MG63 (cell line): ENCODE measurements at regions not wholly inside any gene's neighbourhood (a gene's known extent, or its start where the extent isn't known, plus 50 kb on each side); places are given as distances from the start of the nearest gene placed in this dataset.

Experiments used
- DNase-seq: peaks from one replicate; pipeline ENCODE4 v3.0.0-alpha.2; 2020
- H3K27me3 ChIP-seq: fragments of 250-450 bp; sonication (Bioruptor Pico); 2 replicates; pipeline ENCODE4 v1.5.1; 2020; ENCODE audit warnings: mild to moderate bottlenecking, moderate library complexity
- H3K36me3 ChIP-seq: fragments of 250-450 bp; sonication (Bioruptor Pico); 2 replicates; pipeline ENCODE4 v1.5.1; 2020; ENCODE audit warnings: mild to moderate bottlenecking, moderate library complexity
- H3K4me3 ChIP-seq: fragments of 250-450 bp; sonication (Bioruptor Pico); 2 replicates; pipeline ENCODE4 v1.5.1; 2020; ENCODE audit warnings: mild to moderate bottlenecking, moderate library complexity
- H3K9me3 ChIP-seq: fragments of 250-450 bp; sonication (Bioruptor Pico); 2 replicates; pipeline ENCODE4 v1.5.1; 2020; ENCODE audit warnings: mild to moderate bottlenecking, moderate library complexity

DNA sequence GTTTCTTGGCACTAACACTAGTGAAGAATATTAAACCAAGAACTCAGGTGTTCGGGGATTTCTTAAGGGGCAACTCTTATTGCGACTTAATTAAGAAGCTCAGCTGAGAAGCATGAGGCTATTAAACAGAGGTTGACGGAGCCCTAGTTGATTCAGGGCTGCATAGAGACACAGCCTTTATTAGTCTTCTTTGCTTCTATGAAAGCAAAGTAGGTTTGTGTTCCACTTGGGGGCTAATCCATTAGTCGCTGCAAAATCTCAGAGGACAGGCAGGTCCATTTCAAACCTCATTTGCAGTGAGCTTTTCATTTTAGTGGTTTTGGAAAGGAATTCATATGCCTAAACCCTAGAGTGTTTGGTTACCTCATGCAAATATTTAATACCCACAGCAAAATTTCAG lies 506.6 kb upstream of the SULF2 start:
- Histone ChIP-seq H3K9me3 (no peaks in the 10 kb centered on the region), H3K27me3 (no peaks in the 10 kb centered on the region), H3K4me3 (no peak overlapping the region), H3K36me3 (no peaks in the 10 kb centered on the region)
- DNase-seq: no peak

GRCh38 chr20:48288930-48289507 lies 503.7 kb upstream of the SULF2 start:
- H3K9me3 ChIP-seq: no peaks in the 10 kb centered on the region

GRCh38 chr20:48287552-48288170 lies 502.4 kb upstream of the SULF2 start:
- no peak for DNase-seq
- no peaks in the 10 kb centered on the region for H3K27me3 ChIP-seq
- H3K4me3 ChIP-seq: no peak overlapping the region
- no peaks in the 10 kb centered on the region for H3K9me3 ChIP-seq
- H3K36me3 ChIP-seq: no peaks in the 10 kb centered on the region

More at GRCh38 chr20:48288930-48289507, 503.7 kb upstream of the SULF2 start:
- no peaks in the 10 kb centered on the region for H3K27me3 ChIP-seq
- no peaks in the 10 kb centered on the region for H3K36me3 ChIP-seq
- no peak for DNase-seq
- no peak overlapping the region for H3K4me3 ChIP-seq

- DNase-seq: no peak
- no peaks in the 10 kb centered on the region for H3K27me3 ChIP-seq
- no peaks in the 10 kb centered on the region for H3K36me3 ChIP-seq
- H3K4me3 ChIP-seq: no peak overlapping the region
- H3K9me3 ChIP-seq: no peaks in the 10 kb centered on the region
These were observed 501.8 kb upstream of the SULF2 start for GRCh38 chr20:48287021-48287494.

DNA sequence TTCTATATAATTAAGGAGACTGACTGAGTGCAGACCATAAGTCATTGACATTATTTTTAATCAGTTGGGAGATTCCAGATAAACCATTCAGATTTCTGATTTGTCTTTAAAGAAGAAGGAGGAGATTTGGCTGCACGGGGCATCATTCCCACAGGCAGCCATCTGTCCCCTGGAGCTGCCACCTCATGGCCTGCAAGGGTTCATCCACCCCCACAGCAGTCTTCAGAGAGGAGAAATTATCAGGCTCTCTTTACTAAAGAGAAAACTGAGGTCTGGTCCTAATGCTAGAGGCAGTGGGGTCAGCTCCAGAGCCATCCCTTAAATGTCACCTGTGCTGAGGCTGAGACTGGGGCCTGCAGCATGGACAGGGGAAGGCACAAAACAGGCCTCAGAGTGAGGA lies 501.3 kb upstream of the SULF2 start:
- Histone ChIP-seq H3K4me3 (no peak overlapping the region), H3K36me3 (no peaks in the 10 kb centered on the region), H3K27me3 (no peaks in the 10 kb centered on the region), H3K9me3 (no peaks in the 10 kb centered on the region)
- no peak for DNase-seq

DNA sequence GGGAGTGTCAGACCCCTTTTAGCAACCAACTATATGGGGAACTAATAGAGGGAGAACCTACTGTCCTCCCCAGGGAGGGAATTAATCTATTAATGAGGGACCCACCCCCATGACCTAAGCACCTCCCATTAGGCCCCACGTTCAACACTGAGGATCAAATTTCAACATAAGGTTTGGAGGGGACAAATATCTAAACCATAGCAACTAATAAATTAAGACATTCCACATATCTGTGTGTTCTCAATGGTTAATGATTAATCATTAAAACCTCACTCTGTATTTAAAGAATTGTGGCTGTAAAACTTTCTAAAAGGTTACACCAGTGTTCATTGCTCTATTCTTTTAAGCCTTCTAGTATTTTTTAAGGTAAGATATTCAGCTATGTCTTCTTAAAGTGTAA lies 500.4 kb upstream of the SULF2 start:
- Histone ChIP-seq H3K9me3 (no peaks in the 10 kb centered on the region), H3K27me3 (no peaks in the 10 kb centered on the region), H3K36me3 (no peaks in the 10 kb centered on the region), H3K4me3 (no peak overlapping the region)
- no peak for DNase-seq

- no peaks in the 10 kb centered on the region for H3K27me3 ChIP-seq
- no peak for DNase-seq
- no peaks in the 10 kb centered on the region for H3K9me3 ChIP-seq
- H3K36me3 ChIP-seq: no peaks in the 10 kb centered on the region
- no peak overlapping the region for H3K4me3 ChIP-seq
These were observed 499.6 kb upstream of the SULF2 start for GRCh38 chr20:48284837-48285236.

DNA sequence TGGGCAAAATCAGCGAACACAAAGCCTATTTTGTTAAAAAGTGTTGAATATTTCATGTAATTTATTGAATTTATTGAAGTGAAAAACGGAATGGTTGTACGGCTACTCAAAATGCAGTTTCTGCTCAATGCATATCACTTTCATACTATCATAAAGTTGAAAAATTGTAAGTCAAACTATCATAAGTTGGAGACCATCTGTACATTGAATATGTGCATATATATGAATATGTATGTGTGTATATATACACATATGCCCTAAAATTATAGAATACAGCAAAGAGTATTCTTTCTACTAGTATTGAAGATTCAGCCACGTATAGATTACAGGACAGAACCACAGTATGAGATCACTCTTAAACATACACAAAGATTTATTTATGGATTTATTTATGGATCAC lies 499.0 kb upstream of the SULF2 start:
- Histone ChIP-seq H3K9me3 (no peaks in the 10 kb centered on the region), H3K4me3 (no peak overlapping the region), H3K36me3 (no peaks in the 10 kb centered on the region), H3K27me3 (no peaks in the 10 kb centered on the region)
- DNase-seq: no peak

DNA sequence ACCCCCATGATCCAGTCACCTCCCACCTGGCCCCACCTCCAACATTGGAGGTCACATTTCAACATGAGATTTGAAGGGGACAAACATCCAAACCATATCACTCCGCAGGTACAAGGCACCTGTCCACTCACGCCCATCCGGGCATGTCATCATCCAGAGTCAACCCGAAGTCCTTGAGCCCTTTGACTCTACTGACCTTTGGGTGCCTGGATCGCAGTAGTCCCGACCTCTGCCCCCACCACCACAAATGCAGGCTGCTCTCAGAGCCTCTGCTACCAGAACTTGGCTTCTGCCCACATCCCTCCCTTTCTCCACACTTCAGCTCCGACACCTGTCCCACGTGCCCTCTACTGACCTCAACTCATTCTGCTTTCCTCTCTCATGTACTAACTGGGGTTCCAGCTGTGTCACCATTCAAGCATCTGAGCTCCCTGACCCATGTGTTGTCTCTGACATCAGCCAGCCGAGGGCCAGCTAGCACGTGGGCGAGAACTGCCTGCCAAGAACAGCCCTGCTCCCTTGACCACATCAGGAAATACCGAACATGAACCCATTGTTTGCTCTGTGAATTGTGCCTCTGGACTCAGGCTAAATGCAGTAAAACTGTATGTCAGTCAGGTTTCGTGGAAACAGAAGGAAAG lies 498.3 kb upstream of the SULF2 start:
- peak; percentile 96 for DNase-seq
- H3K4me3 ChIP-seq: no peak overlapping the region
- no peaks in the 10 kb centered on the region for H3K27me3 ChIP-seq
- H3K36me3 ChIP-seq: no peaks in the 10 kb centered on the region
- H3K9me3 ChIP-seq: no peaks in the 10 kb centered on the region

DNA sequence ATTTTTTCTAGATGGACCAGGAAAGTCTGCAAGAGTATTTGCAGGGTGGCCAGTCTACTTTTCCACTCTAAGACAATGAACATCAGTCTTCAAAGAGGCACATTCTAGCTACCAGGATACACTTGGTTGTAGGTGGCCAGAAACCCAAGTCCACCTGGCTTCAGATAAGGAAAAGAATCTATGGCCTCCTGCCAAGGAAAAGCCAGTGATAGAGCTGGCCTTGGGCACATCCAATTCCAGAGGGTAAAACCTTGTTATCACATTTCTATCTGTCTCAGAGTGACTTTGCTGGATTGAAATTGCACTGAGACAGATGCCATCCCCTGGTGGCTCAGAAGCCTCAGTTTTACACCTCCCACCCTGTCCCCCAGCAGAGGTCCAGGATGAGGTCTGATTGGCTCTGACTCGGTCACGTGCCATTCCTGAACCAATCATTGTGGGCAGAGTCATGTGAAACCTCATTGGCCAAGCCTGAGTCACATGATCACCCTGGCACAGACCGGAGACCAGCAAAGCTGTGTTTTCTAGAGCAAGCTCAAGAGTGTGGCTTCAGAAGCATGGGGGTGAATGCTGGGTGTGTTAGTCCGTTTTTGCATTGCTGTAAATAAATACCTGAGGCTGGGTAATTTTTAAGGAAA lies 497.4 kb upstream of the SULF2 start:
- Histone ChIP-seq H3K27me3 (no peaks in the 10 kb centered on the region), H3K9me3 (no peaks in the 10 kb centered on the region), H3K36me3 (no peaks in the 10 kb centered on the region), H3K4me3 (no peak overlapping the region)
- peak; percentile 13 for DNase-seq

DNA sequence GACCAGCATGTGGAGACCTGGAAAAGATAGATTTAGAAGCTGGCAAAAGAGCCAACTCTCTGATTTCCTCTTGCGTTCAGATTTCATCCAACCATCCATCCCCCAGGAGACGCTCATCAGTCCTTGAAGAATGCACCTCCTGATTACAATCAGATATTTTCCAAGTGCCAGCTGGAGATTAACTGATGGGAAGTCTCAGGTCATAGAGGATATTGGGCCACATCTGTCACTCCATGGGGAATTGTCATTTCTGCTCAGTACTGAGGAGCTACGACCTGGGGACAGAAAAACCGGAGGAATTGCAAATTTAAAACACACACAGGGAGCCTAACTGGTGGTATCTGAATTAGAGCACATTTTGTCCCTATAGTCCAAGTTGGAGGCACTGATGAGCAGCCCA lies 496.2 kb upstream of the SULF2 start:
- no peaks in the 10 kb centered on the region for H3K27me3 ChIP-seq
- H3K9me3 ChIP-seq: no peaks in the 10 kb centered on the region
- no peak for DNase-seq
- H3K36me3 ChIP-seq: no peaks in the 10 kb centered on the region
- H3K4me3 ChIP-seq: no peak overlapping the region

DNA sequence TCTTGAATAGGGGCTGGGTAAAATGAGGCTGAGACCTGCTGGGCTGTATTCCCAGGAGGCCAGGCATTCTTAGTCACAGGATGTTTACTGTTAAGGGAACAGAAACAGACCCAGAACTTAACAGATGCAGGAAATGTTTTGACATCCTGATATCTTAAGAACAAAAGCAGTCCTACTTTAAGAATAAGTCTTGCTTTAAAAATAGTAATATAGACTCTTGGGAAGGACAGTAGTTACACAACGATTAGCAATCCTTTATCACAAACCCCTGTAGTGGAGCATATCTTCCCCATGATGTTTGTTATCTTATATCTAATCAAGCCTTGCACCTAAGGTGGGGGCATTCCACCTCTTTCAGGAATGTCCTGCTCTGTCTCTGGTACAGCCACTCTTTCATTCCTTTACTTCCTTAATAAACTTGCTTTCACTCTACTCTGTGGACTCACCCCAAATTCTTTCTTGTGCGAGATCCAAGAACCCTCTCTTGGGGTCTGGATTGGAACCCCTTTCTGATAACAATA lies 493.7 kb upstream of the SULF2 start:
- no peaks in the 10 kb centered on the region for H3K27me3 ChIP-seq
- no peaks in the 10 kb centered on the region for H3K9me3 ChIP-seq
- no peaks in the 10 kb centered on the region for H3K36me3 ChIP-seq
- no peak for DNase-seq
- no peak overlapping the region for H3K4me3 ChIP-seq

DNA sequence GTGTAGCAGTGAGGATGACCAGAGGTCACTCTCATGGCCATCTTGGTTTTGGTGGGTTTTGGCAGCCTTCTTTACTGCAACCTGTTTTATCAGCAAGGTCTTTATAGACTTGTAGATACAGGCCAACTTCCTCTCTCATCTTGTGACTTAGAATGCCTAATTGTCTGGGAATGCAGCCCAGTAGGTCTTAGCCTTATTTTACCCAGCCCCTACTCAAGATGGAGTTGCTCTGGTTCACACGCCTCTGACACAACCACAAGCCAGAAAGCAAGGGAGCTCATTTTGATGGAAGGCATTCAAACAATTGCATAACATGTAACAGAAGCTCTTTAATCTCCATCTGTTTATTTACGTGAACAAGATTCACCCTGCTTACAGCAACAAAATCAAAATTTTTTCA lies 492.0 kb upstream of the SULF2 start:
- no peaks in the 10 kb centered on the region for H3K9me3 ChIP-seq
- peaks cover 3% of the 10 kb centered on the region for H3K27me3 ChIP-seq
- DNase-seq: peak; percentile 20
- H3K4me3 ChIP-seq: no peak overlapping the region
- H3K36me3 ChIP-seq: no peaks in the 10 kb centered on the region

- no peak overlapping the region for H3K4me3 ChIP-seq
- DNase-seq: no peak
- H3K36me3 ChIP-seq: no peaks in the 10 kb centered on the region
- peaks cover 7% of the 10 kb centered on the region for H3K27me3 ChIP-seq
- H3K9me3 ChIP-seq: no peaks in the 10 kb centered on the region
These were observed 490.7 kb upstream of the SULF2 start for GRCh38 chr20:48276021-48276342.

DNA sequence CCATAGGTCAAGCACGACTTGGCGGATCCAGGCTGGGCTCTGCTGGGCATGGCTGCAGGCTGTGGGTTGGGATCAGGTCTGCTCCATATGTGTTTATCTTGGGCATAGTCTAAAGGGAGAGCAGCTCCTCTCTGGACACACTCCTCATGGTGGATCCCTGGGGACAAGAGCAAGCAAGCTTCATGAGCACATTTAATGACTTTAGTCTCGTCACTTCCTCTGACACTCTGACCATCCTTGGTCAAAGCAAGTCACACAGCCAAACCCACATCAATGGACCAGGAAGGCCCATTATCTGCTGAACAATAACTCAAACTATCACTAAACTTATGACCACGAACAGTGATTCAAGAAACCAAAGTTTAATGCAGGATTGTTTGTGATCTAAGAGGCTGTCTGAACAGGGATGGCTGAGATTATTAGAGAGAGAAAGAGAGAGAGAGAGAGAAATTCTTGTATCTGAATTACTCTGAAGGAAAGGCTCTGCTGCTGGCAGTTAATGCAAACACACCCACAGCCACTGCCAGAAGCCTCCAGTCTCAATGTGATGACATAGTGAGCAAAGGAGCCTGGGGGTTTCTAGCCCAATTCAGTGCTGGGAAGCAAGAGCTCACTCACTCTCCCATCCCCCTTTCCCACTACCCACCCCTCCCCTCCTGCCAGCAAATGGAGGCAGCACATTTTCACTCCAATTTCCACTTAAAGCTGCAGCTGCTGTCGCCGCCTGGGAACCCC lies 490.2 kb upstream of the SULF2 start:
- no peaks in the 10 kb centered on the region for H3K9me3 ChIP-seq
- H3K4me3 ChIP-seq: no peak overlapping the region
- H3K27me3 ChIP-seq: peaks cover 7% of the 10 kb centered on the region
- DNase-seq: no peak
- no peaks in the 10 kb centered on the region for H3K36me3 ChIP-seq

DNA sequence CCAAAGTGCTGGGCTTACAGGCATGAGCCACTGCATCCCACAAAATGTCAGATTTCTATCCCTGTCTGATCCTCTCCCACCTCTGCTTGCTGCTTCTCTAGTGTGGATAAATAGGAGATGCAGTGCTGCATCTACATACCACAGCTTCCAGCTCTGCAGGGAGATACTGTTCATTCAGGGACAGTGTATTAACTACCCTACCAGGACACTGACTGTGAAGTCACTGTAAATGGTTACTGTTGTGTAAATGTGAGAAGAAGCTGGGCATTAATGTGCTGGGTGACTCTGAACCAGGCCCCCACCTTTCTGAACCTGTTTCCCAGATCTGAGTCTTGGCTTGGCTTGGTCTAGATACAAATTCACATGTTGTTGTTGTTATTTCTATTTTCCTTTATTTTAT lies 488.6 kb upstream of the SULF2 start:
- Histone ChIP-seq H3K36me3 (no peaks in the 10 kb centered on the region), H3K9me3 (no peaks in the 10 kb centered on the region), H3K4me3 (no peak overlapping the region), H3K27me3 (peaks cover 10% of the 10 kb centered on the region)
- DNase-seq: no peak

GRCh38 chr20:48270885-48271284 lies 485.6 kb upstream of the SULF2 start:
- peaks cover 10% of the 10 kb centered on the region for H3K27me3 ChIP-seq
- no peaks in the 10 kb centered on the region for H3K36me3 ChIP-seq
- H3K9me3 ChIP-seq: no peaks in the 10 kb centered on the region
- H3K4me3 ChIP-seq: no peak overlapping the region
- no peak for DNase-seq
